MCF 10A (cell line): ENCODE measurements at regions not wholly inside any gene's neighbourhood (a gene's known extent, or its start where the extent isn't known, plus 50 kb on each side); places are given as distances from the start of the nearest gene placed in this dataset.

Experiments used
- BruUV-seq: library from RNA; stranded (reverse); fragments of 400-500 nt; replicated peaks from 2 replicates; lab custom pipeline; 2021; lab: Mats Ljungman, UMichigan
- CTCF ChIA-PET: fragments of 300-600 bp; sonication (Branson Sonifier 250); formaldehyde crosslinking; extraction: SDS; loops from one replicate; lab custom pipeline; 2021; ENCODE audit warnings: antibody characterized with exemption, inconsistent platforms; lab: Yijun Ruan, JAX
- POLR2A ChIA-PET: fragments of 300-600, 350-650 bp; sonication (Branson Sonifier 250); formaldehyde crosslinking; extraction: SDS; loops from one replicate; lab custom pipeline; 2020; ENCODE audit warnings: antibody characterized with exemption, inconsistent platforms; lab: Yijun Ruan, JAX
- DNase-seq: peaks from one replicate; pipeline ENCODE4 v3.0.0-alpha.2; 2018; ENCODE audit not compliant: unreplicated experiment
- H3K27ac Mint-ChIP-seq: one replicate; pipeline ENCODE4 v1.8.0; 2022; ENCODE audit warnings: mild to moderate bottlenecking, low read depth, mixed read lengths; ENCODE audit not compliant: unreplicated experiment
- H3K27me3 Mint-ChIP-seq: one replicate; pipeline ENCODE4 v1.8.0; 2022; ENCODE audit warnings: mixed read lengths; ENCODE audit not compliant: insufficient read depth, unreplicated experiment
- H3K36me3 Mint-ChIP-seq: one replicate; pipeline ENCODE4 v1.8.0; 2022; ENCODE audit warnings: mild to moderate bottlenecking, moderate library complexity, mixed read lengths; ENCODE audit not compliant: insufficient read depth, unreplicated experiment
- H3K4me1 Mint-ChIP-seq: one replicate; pipeline ENCODE4 v1.8.0; 2022; ENCODE audit warnings: mixed read lengths; ENCODE audit not compliant: insufficient read depth, unreplicated experiment
- H3K4me3 Mint-ChIP-seq: one replicate; pipeline ENCODE4 v1.8.0; 2022; ENCODE audit warnings: mild to moderate bottlenecking, moderate library complexity, mixed read lengths; ENCODE audit not compliant: unreplicated experiment
- H3K9me3 Mint-ChIP-seq: one replicate; pipeline ENCODE4 v1.8.0; 2022; ENCODE audit warnings: mixed read lengths; ENCODE audit not compliant: unreplicated experiment
- intact Hi-C: fragments of 100-400 bp; cut with micrococcal nuclease; formaldehyde crosslinking; loops from 2 replicates; pipeline ENCODE4 v1.14.1; 2022
- TF ChIP-seq, protein P1 (sequence below): fragments of 200-600 bp; IDR thresholded peaks from one replicate; pipeline ENCODE4 v1.8.0; 2022; ENCODE audit warnings: antibody characterized with exemption, mild to moderate bottlenecking; ENCODE audit not compliant: unreplicated experiment

- Mint-ChIP-seq H3K27ac (no peak overlapping the region), H3K4me3 (no peak overlapping the region), H3K27me3 (no peaks in the 10 kb centered on the region), H3K36me3 (no peaks in the 10 kb centered on the region), H3K4me1 (no peaks in the 10 kb centered on the region), H3K9me3 (peaks cover 8% of the 10 kb centered on the region)
- POLR2A ChIA-PET = no interaction called here
- no TSS peak for BruUV-seq
- no peak for DNase-seq
- TF ChIP-seq, protein P1, sequence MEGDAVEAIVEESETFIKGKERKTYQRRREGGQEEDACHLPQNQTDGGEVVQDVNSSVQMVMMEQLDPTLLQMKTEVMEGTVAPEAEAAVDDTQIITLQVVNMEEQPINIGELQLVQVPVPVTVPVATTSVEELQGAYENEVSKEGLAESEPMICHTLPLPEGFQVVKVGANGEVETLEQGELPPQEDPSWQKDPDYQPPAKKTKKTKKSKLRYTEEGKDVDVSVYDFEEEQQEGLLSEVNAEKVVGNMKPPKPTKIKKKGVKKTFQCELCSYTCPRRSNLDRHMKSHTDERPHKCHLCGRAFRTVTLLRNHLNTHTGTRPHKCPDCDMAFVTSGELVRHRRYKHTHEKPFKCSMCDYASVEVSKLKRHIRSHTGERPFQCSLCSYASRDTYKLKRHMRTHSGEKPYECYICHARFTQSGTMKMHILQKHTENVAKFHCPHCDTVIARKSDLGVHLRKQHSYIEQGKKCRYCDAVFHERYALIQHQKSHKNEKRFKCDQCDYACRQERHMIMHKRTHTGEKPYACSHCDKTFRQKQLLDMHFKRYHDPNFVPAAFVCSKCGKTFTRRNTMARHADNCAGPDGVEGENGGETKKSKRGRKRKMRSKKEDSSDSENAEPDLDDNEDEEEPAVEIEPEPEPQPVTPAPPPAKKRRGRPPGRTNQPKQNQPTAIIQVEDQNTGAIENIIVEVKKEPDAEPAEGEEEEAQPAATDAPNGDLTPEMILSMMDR = no peak
- CTCF ChIA-PET = no interaction called here
- intact Hi-C loops = no loop called here
Measured at GRCh38 chr4:93982255-93982654, 153.7 kb downstream of the ATOH1 start.

DNA sequence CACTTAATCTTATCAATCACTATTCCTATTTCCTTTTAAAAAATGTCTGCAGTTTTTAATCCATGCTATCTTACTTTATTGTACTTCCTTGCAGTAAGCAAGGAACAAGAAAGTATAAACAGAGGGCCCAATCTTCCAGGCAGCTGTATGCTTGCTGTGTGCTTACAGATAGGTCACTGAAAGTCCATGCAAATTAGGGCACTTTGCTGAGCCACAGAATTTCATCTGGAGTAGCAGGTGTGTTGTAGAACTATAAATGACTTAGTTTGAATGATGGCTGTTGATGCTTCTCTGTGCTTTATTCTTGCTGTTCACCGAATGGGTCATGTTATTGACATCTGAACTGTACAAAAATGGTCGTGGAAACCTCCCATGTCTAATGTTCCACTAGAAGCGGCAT, 154.6 kb downstream of the ATOH1 start:
- DNase-seq = no peak
- peaks cover 5% of the 10 kb centered on the region for H3K9me3 Mint-ChIP-seq
- no peaks in the 10 kb centered on the region for H3K27me3 Mint-ChIP-seq
- TF ChIP-seq, protein P1 = no peak
- ChIA-PET CTCF (no interaction called here), POLR2A (no interaction called here)
- no peaks in the 10 kb centered on the region for H3K36me3 Mint-ChIP-seq
- intact Hi-C loops = no loop called here
- H3K27ac Mint-ChIP-seq = no peak overlapping the region
- no peaks in the 10 kb centered on the region for H3K4me1 Mint-ChIP-seq
- H3K4me3 Mint-ChIP-seq = no peak overlapping the region
- BruUV-seq = no TSS peak

GRCh38 chr4:93994175-93994994, 165.8 kb downstream of the ATOH1 start:
- CTCF ChIA-PET = interaction anchor here (0.6 to 0.7 kb wide), 2 partner anchors 9 to 178 kb away, joined by 4 read pairs; no protein-coding TSS in a partner anchor
- no peaks in the 10 kb centered on the region for H3K4me1 Mint-ChIP-seq
- no peaks in the 10 kb centered on the region for H3K27me3 Mint-ChIP-seq
- BruUV-seq = no TSS peak
- TF ChIP-seq, protein P1 = no peak
- H3K4me3 Mint-ChIP-seq = no peak overlapping the region
- POLR2A ChIA-PET = interaction anchor here (0.6 kb wide), 1 partner anchor 63 kb away, joined by 3 read pairs; no protein-coding TSS in a partner anchor
- DNase-seq = no peak
- H3K27ac Mint-ChIP-seq = no peak overlapping the region
- intact Hi-C loops = loop anchor here (10.0 kb wide), 1 partner anchor 130 kb away; no protein-coding TSS in a partner anchor
- no peaks in the 10 kb centered on the region for H3K36me3 Mint-ChIP-seq
- H3K9me3 Mint-ChIP-seq = no peaks in the 10 kb centered on the region

- intact Hi-C loops = loop anchor here (10.0 kb wide), 1 partner anchor 128 kb away; no protein-coding TSS in a partner anchor
- ChIA-PET POLR2A (no interaction called here), CTCF (interaction anchor here (1.0 kb wide), 1 partner anchor 73 kb away, joined by 3 read pairs; no protein-coding TSS in a partner anchor)
- no TSS peak for BruUV-seq
- Mint-ChIP-seq H3K4me1 (no peaks in the 10 kb centered on the region), H3K36me3 (no peaks in the 10 kb centered on the region), H3K27ac (no peak overlapping the region), H3K27me3 (no peaks in the 10 kb centered on the region), H3K4me3 (no peak overlapping the region), H3K9me3 (no peaks in the 10 kb centered on the region)
- no peak for DNase-seq
- TF ChIP-seq, protein P1 = no peak
Measured at GRCh38 chr4:93996895-93997294, 168.3 kb downstream of the ATOH1 start.
